Neural progenitor cell (in vitro differentiated cells): ENCODE measurements at regions not wholly inside any gene's neighbourhood (a gene's known extent, or its start where the extent isn't known, plus 50 kb on each side); places are given as distances from the start of the nearest gene placed in this dataset.

ENCODE experiments used
- DNase-seq: peaks from one replicate; pipeline ENCODE4 v3.0.0-alpha.2; 2016; ENCODE audit warnings: low spot score
- H2AFZ ChIP-seq: fragments of 200-600 bp; sonication (generic); replicated peaks from 2 replicates; pipeline ENCODE4 v1.6.1; 2016; ENCODE audit warnings: antibody characterized with exemption
- H3F3A ChIP-seq: fragments of 200-600 bp; sonication (generic); 2 replicates; pipeline ENCODE4 v1.6.1; 2016; ENCODE audit warnings: antibody characterized with exemption, low read depth
- H3K27ac ChIP-seq: fragments of 200-600 bp; sonication (generic); 2 replicates; pipeline ENCODE4 v1.5.1; 2016; ENCODE audit warnings: mild to moderate bottlenecking
- H3K27me3 ChIP-seq: fragments of 200-600 bp; sonication (generic); 2 replicates; pipeline ENCODE4 v1.6.1; 2016; ENCODE audit warnings: mild to moderate bottlenecking, moderate library complexity
- H3K36me3 ChIP-seq: fragments of 200-600 bp; sonication (generic); 2 replicates; pipeline ENCODE4 v1.5.1; 2016
- H3K4me1 ChIP-seq: fragments of 200-600 bp; sonication (generic); 2 replicates; pipeline ENCODE4 v1.6.1; 2016; ENCODE audit warnings: mixed run types
- H3K4me2 ChIP-seq: fragments of 200-600 bp; sonication (generic); 2 replicates; pipeline ENCODE4 v1.6.1; 2016
- H3K4me3 ChIP-seq: fragments of 200-600 bp; sonication (generic); 2 replicates; pipeline ENCODE4 v1.5.1; 2016
- H3K79me2 ChIP-seq: fragments of 200-600 bp; sonication (generic); 2 replicates; pipeline ENCODE4 v1.6.1; 2016; ENCODE audit warnings: low read depth
- H3K9ac ChIP-seq: fragments of 200-600 bp; sonication (generic); 2 replicates; pipeline ENCODE4 v1.6.1; 2016
- H3K9me3 ChIP-seq: fragments of 200-600 bp; sonication (generic); 2 replicates; pipeline ENCODE4 v1.5.1; 2016; ENCODE audit warnings: low read depth
- H4K20me1 ChIP-seq: fragments of 200-600 bp; sonication (generic); 2 replicates; pipeline ENCODE4 v1.6.1; 2016; ENCODE audit warnings: low read depth
- H3K27ac Mint-ChIP-seq: 3 replicates; pipeline ENCODE4 v1.8.0; 2021; ENCODE audit warnings: mixed read lengths
- H3K27me3 Mint-ChIP-seq: 2 replicates; pipeline ENCODE4 v1.8.0; 2022; ENCODE audit warnings: low read depth, mild to moderate bottlenecking, inconsistent platforms, moderate library complexity, mixed read lengths; ENCODE audit not compliant: insufficient read depth
- H3K36me3 Mint-ChIP-seq: 3 replicates; pipeline ENCODE4 v1.8.0; 2021; ENCODE audit warnings: mixed read lengths
- H3K4me1 Mint-ChIP-seq: 3 replicates; pipeline ENCODE4 v1.8.0; 2021; ENCODE audit warnings: mixed read lengths
- H3K4me3 Mint-ChIP-seq: 3 replicates; pipeline ENCODE4 v1.8.0; 2021; ENCODE audit warnings: mild to moderate bottlenecking, moderate library complexity, mixed read lengths
- H3K9me3 Mint-ChIP-seq: 3 replicates; pipeline ENCODE4 v1.8.0; 2020; ENCODE audit warnings: mixed read lengths
- EZH2 ChIP-seq: fragments of 200-600 bp; sonication (generic); IDR thresholded peaks from 2 replicates; pipeline ENCODE4 v1.6.1; 2017; ENCODE audit warnings: antibody characterized with exemption, mild to moderate bottlenecking, moderate library complexity
- EZH2phosphoT487 ChIP-seq: fragments of 200-600 bp; sonication (generic); IDR thresholded peaks from 2 replicates; pipeline ENCODE4 v1.6.1; 2017; ENCODE audit warnings: antibody characterized with exemption
- TF ChIP-seq, protein P1 (sequence below): fragments of 200-600 bp; sonication (generic); IDR thresholded peaks from 2 replicates; pipeline ENCODE4 v1.5.1; 2017; ENCODE audit warnings: antibody characterized with exemption, mild to moderate bottlenecking

DNA sequence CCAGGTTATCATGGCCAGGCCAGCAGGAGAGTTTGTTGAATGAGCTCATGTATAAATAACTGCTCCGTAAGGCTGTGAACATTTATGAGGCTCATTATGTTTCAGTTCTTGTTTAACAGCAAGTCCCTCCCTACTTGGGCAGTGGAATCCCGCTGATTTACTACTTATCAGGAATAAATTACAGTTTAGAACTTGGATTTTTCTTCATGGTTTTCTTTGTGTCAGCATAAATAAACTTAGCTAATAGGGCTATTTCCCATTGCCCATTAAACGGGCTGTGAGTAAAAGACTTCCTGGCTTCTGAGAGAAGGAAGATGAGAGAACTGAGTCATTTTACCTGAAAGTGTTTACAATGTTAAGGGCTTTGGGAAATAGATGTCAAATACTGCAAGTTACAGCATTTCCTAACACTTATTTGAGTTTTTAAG is 701.6 kb upstream of the ANKRD30A start:
- H3K9me3 Mint-ChIP-seq, result peaks cover 7% of the 10 kb centered on the region
- Histone ChIP-seq H3K4me2 (no peak overlapping the region), H3K4me1 (peaks cover 34% of the 10 kb centered on the region), H3K9me3 (no peaks in the 10 kb centered on the region), H3K4me3 (no peak overlapping the region), H3K36me3 (no peaks in the 10 kb centered on the region), H2AFZ (no peak overlapping the region), H3K79me2 (no peaks in the 10 kb centered on the region), H3K27ac (no peak overlapping the region), H3K27me3 (no peaks in the 10 kb centered on the region), H4K20me1 (no peaks in the 10 kb centered on the region), H3K9ac (no peak overlapping the region), H3F3A (peaks cover 15% of the 10 kb centered on the region)
- peaks cover 3% of the 10 kb centered on the region for H3K27me3 Mint-ChIP-seq
- no peaks in the 10 kb centered on the region for H3K36me3 Mint-ChIP-seq
- H3K4me1 Mint-ChIP-seq, result peaks cover 23% of the 10 kb centered on the region
- H3K4me3 Mint-ChIP-seq, result no peak overlapping the region
- H3K27ac Mint-ChIP-seq, result no peak overlapping the region
- DNase-seq, result no peak
- TF ChIP-seq EZH2 (no peak), EZH2phosphoT487 (no peak)
- TF ChIP-seq, protein P1, sequence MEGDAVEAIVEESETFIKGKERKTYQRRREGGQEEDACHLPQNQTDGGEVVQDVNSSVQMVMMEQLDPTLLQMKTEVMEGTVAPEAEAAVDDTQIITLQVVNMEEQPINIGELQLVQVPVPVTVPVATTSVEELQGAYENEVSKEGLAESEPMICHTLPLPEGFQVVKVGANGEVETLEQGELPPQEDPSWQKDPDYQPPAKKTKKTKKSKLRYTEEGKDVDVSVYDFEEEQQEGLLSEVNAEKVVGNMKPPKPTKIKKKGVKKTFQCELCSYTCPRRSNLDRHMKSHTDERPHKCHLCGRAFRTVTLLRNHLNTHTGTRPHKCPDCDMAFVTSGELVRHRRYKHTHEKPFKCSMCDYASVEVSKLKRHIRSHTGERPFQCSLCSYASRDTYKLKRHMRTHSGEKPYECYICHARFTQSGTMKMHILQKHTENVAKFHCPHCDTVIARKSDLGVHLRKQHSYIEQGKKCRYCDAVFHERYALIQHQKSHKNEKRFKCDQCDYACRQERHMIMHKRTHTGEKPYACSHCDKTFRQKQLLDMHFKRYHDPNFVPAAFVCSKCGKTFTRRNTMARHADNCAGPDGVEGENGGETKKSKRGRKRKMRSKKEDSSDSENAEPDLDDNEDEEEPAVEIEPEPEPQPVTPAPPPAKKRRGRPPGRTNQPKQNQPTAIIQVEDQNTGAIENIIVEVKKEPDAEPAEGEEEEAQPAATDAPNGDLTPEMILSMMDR, result no peak

DNA sequence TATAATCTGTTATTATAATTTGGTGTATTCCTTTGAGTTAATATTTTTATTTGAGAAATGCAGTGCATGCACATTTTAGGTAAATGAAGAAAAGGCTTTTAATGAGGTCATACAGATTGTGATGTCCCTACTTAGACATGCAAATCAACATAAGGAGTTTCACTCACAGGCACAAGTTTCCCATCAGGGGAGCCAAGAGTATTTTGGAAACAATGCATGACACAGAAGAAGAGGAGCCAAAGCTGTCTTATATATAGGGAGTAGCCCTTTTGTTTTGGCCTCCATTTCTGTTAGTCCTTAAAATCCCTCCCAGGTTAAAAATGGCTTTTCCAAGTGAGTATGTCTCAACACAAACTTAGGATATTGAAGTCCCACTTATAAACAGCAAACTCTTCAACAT is 703.4 kb upstream of the ANKRD30A start:
- Histone ChIP-seq H3K4me2 (peak overlapping the region; percentile 48), H4K20me1 (no peaks in the 10 kb centered on the region), H3K9ac (no peak overlapping the region), H3K4me1 (peaks cover 34% of the 10 kb centered on the region), H3K27me3 (no peaks in the 10 kb centered on the region), H3K27ac (peak overlapping the region; percentile 85), H3F3A (peaks cover 15% of the 10 kb centered on the region), H3K4me3 (peak overlapping the region; percentile 26), H3K9me3 (no peaks in the 10 kb centered on the region), H3K79me2 (no peaks in the 10 kb centered on the region), H3K36me3 (no peaks in the 10 kb centered on the region), H2AFZ (no peak overlapping the region)
- TF ChIP-seq, protein P1, result no peak
- TF ChIP-seq EZH2phosphoT487, result no peak
- TF ChIP-seq EZH2, result no peak
- Mint-ChIP-seq H3K36me3 (no peaks in the 10 kb centered on the region), H3K27me3 (no peaks in the 10 kb centered on the region), H3K4me3 (no peak overlapping the region), H3K27ac (no peak overlapping the region), H3K9me3 (peaks cover 3% of the 10 kb centered on the region), H3K4me1 (peaks cover 23% of the 10 kb centered on the region)
- DNase-seq, result peak; percentile 32

DNA sequence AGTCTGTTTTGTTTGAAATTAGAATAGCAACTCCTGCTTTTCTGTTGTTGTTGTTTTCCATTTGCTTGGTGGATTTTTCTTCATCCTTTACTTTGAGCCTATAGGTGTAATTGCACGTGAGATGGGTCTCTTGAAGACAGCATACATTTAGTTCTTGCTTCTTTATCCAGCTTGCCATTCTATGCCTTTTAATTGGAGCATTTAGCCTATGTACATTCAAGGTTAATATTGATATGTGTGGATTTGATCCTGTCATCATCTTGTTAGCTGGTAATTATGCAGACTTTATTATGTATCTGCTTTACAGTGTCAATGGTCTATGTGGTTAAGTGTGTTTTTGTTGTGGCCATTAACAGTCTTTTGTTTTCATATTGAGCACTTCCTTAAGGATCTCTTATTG is 708.9 kb upstream of the ANKRD30A start:
- Histone ChIP-seq H3K79me2 (no peaks in the 10 kb centered on the region), H3K27ac (no peak overlapping the region), H3K4me2 (no peak overlapping the region), H4K20me1 (no peaks in the 10 kb centered on the region), H3K4me3 (no peak overlapping the region), H3K36me3 (no peaks in the 10 kb centered on the region), H3K9ac (no peak overlapping the region), H2AFZ (no peak overlapping the region), H3K4me1 (peaks cover under 1% of the 10 kb centered on the region), H3K9me3 (no peaks in the 10 kb centered on the region), H3F3A (no peaks in the 10 kb centered on the region), H3K27me3 (no peaks in the 10 kb centered on the region)
- no peak for DNase-seq
- no peaks in the 10 kb centered on the region for H3K27me3 Mint-ChIP-seq
- H3K4me1 Mint-ChIP-seq, result no peaks in the 10 kb centered on the region
- H3K9me3 Mint-ChIP-seq, result no peaks in the 10 kb centered on the region
- no peak overlapping the region for H3K27ac Mint-ChIP-seq
- no peaks in the 10 kb centered on the region for H3K36me3 Mint-ChIP-seq
- TF ChIP-seq EZH2phosphoT487 (no peak), EZH2 (no peak)
- TF ChIP-seq, protein P1, result no peak
- H3K4me3 Mint-ChIP-seq, result no peak overlapping the region
